ENCODE measurements at regions not wholly inside any gene's neighbourhood (a gene's known extent, or its start where the extent isn't known, plus 50 kb on each side); places are given as distances from the start of the nearest gene placed in this dataset.

DNA sequence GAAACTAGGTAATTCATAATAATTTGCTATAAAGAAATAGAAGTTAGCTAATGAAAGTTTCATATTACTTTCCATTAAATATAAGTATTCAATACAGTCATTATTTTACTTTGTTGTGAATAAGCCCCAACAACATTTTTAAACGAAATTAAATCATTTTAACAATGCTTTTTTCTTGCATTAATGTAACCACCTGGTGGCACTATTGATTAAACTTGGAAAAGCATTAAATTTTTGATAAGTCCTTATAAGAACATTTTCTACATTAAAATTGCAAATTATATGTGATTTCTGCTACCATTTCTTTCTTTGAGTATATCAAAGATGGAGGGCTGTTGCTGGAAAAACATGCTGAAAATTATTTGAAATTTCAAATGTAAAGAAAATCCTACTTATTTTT lies 918.8 kb upstream of the TMPRSS15 start:
- H3K4me3 ChIP-seq (ENCODE audit: low read length) = no peak overlapping the region
- H3K4me2 ChIP-seq (ENCODE audit: low read length) = no peak overlapping the region
- H3K4me1 ChIP-seq (ENCODE audit: control insufficient read depth, insufficient read depth, low read length) = no peaks in the 10 kb centered on the region
- no peaks in the 10 kb centered on the region for H3K27me3 ChIP-seq (ENCODE audit: control insufficient read depth, insufficient read depth, low read length)
- no peaks in the 10 kb centered on the region for H3K36me3 ChIP-seq (ENCODE audit: insufficient read depth, low read length)
- no peak overlapping the region for H3K9ac ChIP-seq (ENCODE audit: low read depth, low read length)
- no peaks in the 10 kb centered on the region for H3K9me3 ChIP-seq (replicated peaks; ENCODE audit: low read length)

DNA sequence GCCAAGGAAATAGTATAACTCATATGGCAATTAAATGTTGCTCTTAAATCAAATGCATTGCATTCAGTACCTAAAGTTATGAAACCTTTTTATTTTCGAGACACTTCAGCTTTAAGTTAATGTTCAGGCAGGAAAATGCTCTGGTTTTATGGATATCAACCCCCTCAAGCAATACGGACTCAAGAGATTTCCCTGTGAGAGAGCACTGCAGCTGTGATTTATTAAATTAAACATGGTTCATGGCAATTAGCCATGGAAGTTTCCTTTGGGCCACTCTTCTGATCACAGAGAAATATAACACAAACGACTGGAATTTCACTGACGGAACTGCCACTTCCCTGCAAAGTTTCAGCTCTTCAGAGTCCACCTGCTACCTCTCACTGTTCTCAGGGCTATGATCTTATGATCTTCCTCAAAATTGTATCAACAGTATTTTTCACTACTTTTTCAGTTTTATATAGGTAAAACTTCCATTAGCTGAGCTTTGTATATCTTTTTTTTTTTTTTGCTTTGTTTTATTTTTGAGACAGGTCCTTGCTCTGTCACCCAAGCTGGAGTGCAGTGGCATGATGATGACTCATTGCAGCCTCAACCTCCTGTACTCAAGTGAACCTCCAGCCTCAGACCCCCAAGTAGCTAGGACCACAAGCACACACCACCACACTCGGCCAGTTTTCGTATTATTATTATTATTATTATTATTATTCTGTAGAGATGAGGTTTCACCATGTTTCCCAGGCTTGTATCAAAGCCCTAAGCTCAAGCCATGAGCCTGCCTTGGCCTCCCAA lies 923.1 kb upstream of the TMPRSS15 start:
- H3K4me2 ChIP-seq (ENCODE audit: low read length) = no peak overlapping the region
- H3K9me3 ChIP-seq (replicated peaks; ENCODE audit: low read length) = no peaks in the 10 kb centered on the region
- H3K36me3 ChIP-seq (ENCODE audit: insufficient read depth, low read length) = no peaks in the 10 kb centered on the region
- no peaks in the 10 kb centered on the region for H3K27me3 ChIP-seq (ENCODE audit: control insufficient read depth, insufficient read depth, low read length)
- no peaks in the 10 kb centered on the region for H3K4me1 ChIP-seq (ENCODE audit: control insufficient read depth, insufficient read depth, low read length)
- H3K4me3 ChIP-seq (ENCODE audit: low read length) = no peak overlapping the region
- H3K9ac ChIP-seq (ENCODE audit: low read depth, low read length) = no peak overlapping the region

DNA sequence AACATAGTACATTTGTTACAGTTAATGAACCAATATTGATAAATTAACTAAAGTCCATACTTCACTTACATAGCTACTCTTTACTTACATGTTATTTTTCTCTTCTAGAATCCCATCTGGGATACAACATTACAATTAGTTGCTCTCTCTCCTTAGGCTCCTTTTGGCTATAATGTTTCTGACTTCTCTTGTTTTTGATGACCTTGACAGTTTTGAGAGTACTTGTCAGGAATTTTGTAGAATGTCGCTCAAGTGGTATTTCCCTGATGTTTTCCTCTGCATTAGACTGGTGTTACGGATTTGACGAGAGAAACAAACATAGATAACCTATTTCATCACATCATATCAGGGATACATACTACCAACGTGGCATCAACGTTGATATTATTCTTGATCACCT lies 925.4 kb upstream of the TMPRSS15 start:
- Histone ChIP-seq H3K27me3 (ENCODE audit: control insufficient read depth, insufficient read depth, low read length) (no peaks in the 10 kb centered on the region), H3K4me1 (ENCODE audit: control insufficient read depth, insufficient read depth, low read length) (no peaks in the 10 kb centered on the region), H3K4me2 (ENCODE audit: low read length) (no peak overlapping the region), H3K4me3 (ENCODE audit: low read length) (no peak overlapping the region), H3K9ac (ENCODE audit: low read depth, low read length) (no peak overlapping the region), H3K9me3 (replicated peaks; ENCODE audit: low read length) (no peaks in the 10 kb centered on the region), H3K36me3 (ENCODE audit: insufficient read depth, low read length) (no peaks in the 10 kb centered on the region)

DNA sequence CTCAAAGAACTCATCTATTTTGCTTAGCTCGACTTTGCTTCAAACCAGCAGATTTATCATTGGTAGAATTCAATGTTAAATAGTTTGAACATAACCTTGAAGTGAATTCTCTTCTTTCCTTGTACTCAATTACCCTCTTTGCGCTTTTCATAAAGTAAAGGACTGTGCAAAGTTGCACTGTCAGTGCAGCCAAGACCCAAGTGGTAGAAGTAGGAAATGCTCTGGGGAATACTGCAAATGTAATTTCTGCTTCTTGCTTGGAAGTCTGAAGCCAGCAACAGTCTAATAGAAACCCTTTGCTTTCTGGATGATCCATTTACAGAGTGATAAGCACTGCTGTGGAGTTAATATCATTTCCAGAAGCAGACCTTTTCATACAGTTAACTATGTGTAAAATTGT lies 936.7 kb upstream of the TMPRSS15 start:
- no peak overlapping the region for H3K4me3 ChIP-seq (ENCODE audit: low read length)
- no peaks in the 10 kb centered on the region for H3K36me3 ChIP-seq (ENCODE audit: insufficient read depth, low read length)
- no peaks in the 10 kb centered on the region for H3K27me3 ChIP-seq (ENCODE audit: control insufficient read depth, insufficient read depth, low read length)

DNA sequence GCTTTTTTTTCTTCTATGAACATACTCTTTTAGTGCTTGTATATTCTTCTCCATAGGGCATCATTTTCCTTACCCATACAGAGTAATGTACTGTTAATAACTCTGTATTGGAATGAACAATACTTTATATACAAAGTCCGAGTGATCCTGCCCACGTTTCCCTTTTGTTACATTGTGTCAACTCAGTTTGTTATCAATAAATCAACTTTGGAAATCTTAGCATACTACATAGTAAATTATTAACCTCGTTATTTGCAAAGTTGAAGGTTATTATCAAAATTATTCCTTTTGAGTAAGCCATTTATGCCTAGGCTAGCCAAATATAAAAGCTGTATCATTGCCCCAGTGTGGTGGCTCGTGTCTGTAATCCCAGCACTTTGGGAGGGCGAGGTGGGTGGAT lies 937.4 kb upstream of the TMPRSS15 start:
- Histone ChIP-seq H3K9me3 (replicated peaks; ENCODE audit: low read length) (no peaks in the 10 kb centered on the region), H3K36me3 (ENCODE audit: insufficient read depth, low read length) (no peaks in the 10 kb centered on the region), H3K9ac (ENCODE audit: low read depth, low read length) (no peak overlapping the region), H3K27me3 (ENCODE audit: control insufficient read depth, insufficient read depth, low read length) (no peaks in the 10 kb centered on the region), H3K4me3 (ENCODE audit: low read length) (no peak overlapping the region), H3K4me1 (ENCODE audit: control insufficient read depth, insufficient read depth, low read length) (no peaks in the 10 kb centered on the region), H3K4me2 (ENCODE audit: low read length) (no peak overlapping the region)

More for the DNA sequence above, 936.7 kb upstream of the TMPRSS15 start:
- no peaks in the 10 kb centered on the region for H3K4me1 ChIP-seq (ENCODE audit: control insufficient read depth, insufficient read depth, low read length)
- H3K9ac ChIP-seq (ENCODE audit: low read depth, low read length) = no peak overlapping the region
- no peak overlapping the region for H3K4me2 ChIP-seq (ENCODE audit: low read length)
- H3K9me3 ChIP-seq (replicated peaks; ENCODE audit: low read length) = no peaks in the 10 kb centered on the region

DNA sequence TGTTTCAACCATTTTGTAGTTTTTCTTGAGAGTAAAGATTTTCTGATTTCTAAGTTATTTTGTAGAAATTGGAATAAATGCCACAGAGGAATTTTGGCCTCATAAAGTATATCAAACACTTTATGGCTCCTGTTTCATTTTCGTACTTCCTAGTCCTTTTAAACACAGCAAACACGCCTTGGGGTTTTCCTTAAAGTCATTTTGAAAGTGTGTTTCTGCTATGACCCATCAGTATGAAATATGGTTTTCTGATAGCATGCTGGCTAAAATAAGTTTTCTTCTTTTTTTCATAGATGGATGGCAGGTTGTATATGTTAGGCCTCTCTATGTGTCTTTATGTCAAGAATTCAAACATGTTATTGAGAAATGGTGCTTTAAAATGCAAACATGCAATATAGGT lies 940.1 kb upstream of the TMPRSS15 start:
- H3K27me3 ChIP-seq (ENCODE audit: control insufficient read depth, insufficient read depth, low read length) = no peaks in the 10 kb centered on the region
- H3K4me1 ChIP-seq (ENCODE audit: control insufficient read depth, insufficient read depth, low read length) = no peaks in the 10 kb centered on the region
- H3K9me3 ChIP-seq (replicated peaks; ENCODE audit: low read length) = no peaks in the 10 kb centered on the region
- H3K4me3 ChIP-seq (ENCODE audit: low read length) = no peak overlapping the region
- no peaks in the 10 kb centered on the region for H3K36me3 ChIP-seq (ENCODE audit: insufficient read depth, low read length)
- H3K9ac ChIP-seq (ENCODE audit: low read depth, low read length) = no peak overlapping the region
- H3K4me2 ChIP-seq (ENCODE audit: low read length) = no peak overlapping the region

DNA sequence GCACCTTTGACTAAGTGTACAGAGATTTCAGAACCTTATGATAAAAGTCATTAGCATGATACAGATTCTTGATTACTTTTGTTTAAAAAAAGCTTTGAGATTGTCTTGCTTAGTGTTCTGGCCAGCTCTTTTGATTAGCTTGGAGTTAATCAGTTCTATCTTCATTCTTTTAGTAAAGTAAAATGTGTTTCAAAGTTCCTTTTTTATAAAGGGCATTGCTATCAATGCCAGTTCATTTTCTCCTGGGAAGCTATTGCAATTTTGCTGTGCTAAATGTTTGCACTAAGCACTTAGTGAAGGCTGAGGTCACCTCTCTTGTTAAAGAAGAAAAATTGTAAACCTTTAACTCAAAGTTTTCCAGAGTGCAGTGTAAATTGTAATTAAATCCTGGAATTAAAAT lies 946.7 kb upstream of the TMPRSS15 start:
- H3K4me2 ChIP-seq (ENCODE audit: low read length) = no peak overlapping the region
- no peak overlapping the region for H3K9ac ChIP-seq (ENCODE audit: low read depth, low read length)
- H3K9me3 ChIP-seq (replicated peaks; ENCODE audit: low read length) = no peaks in the 10 kb centered on the region
- no peak overlapping the region for H3K4me3 ChIP-seq (ENCODE audit: low read length)
- no peaks in the 10 kb centered on the region for H3K36me3 ChIP-seq (ENCODE audit: insufficient read depth, low read length)
- no peaks in the 10 kb centered on the region for H3K27me3 ChIP-seq (ENCODE audit: control insufficient read depth, insufficient read depth, low read length)
- no peaks in the 10 kb centered on the region for H3K4me1 ChIP-seq (ENCODE audit: control insufficient read depth, insufficient read depth, low read length)

DNA sequence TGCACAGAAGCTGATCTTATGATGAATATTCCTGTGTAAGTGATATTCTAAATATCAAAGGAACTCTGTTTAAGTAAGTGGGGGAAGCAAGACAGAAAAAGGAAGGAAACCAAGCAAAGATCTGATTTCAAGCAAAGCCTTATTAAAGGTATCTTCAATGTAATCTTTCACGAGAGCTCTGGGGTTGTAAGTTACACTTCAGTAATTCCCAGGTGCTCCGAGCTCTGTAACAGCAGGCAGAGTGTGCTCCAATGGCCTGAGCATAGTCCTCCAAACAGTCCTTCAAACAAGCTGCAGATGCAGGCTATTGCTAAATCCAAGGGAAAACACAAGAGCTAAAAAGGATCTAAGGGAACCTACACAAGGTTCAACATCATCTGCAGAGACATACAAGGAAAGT lies 949.7 kb upstream of the TMPRSS15 start:
- Histone ChIP-seq H3K4me1 (ENCODE audit: control insufficient read depth, insufficient read depth, low read length) (no peaks in the 10 kb centered on the region), H3K27me3 (ENCODE audit: control insufficient read depth, insufficient read depth, low read length) (no peaks in the 10 kb centered on the region)

DNA sequence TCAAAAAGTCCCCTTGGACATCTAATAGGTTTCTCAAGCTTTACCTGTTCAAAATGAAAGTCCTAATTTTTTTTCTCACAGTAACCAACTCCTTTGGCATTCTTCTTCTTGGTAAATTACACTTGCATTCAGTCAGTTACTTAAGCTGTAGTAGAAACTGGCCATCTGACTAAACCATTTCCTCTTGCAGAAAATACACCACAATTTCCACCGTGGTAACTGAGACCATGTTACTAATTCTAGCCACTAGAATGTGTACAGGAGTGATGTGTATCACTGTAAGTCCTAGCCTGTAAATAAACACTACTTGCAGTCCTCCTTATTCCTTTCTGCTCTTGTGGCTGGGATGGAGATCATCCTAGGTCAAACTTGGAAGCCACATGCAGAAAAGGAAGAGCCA lies 965.4 kb upstream of the TMPRSS15 start:
- Histone ChIP-seq H3K4me1 (ENCODE audit: control insufficient read depth, insufficient read depth, low read length) (no peaks in the 10 kb centered on the region), H3K27me3 (ENCODE audit: control insufficient read depth, insufficient read depth, low read length) (no peaks in the 10 kb centered on the region), H3K4me3 (ENCODE audit: low read length) (no peak overlapping the region), H3K9ac (ENCODE audit: low read depth, low read length) (no peak overlapping the region), H3K9me3 (replicated peaks; ENCODE audit: low read length) (no peaks in the 10 kb centered on the region), H3K4me2 (ENCODE audit: low read length) (no peak overlapping the region), H3K36me3 (ENCODE audit: insufficient read depth, low read length) (no peaks in the 10 kb centered on the region)

More for the DNA sequence above, 949.7 kb upstream of the TMPRSS15 start:
- Histone ChIP-seq H3K9ac (ENCODE audit: low read depth, low read length) (no peak overlapping the region), H3K4me3 (ENCODE audit: low read length) (no peak overlapping the region), H3K36me3 (ENCODE audit: insufficient read depth, low read length) (no peaks in the 10 kb centered on the region), H3K9me3 (replicated peaks; ENCODE audit: low read length) (no peaks in the 10 kb centered on the region), H3K4me2 (ENCODE audit: low read length) (no peak overlapping the region)

DNA sequence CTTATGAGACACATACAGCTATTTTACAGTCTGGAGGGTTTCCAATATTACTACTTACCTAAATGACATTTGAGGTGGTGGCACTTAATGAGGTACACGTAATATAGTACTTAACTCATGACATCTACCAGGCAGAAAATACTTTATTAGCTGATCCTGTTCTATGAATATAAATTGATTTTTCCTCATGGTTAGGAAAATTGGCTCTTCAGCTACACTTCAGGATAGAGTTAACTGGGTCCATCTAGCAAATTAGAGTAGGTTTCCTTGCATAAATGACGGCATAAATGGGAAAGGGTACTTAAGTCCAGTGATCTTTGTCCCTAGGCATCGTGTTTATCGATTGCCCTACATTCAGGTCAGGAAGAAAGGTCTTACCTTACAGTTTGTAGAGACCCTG lies 988.8 kb upstream of the TMPRSS15 start:
- Histone ChIP-seq H3K27me3 (ENCODE audit: control insufficient read depth, insufficient read depth, low read length) (no peaks in the 10 kb centered on the region), H3K9ac (ENCODE audit: low read depth, low read length) (no peak overlapping the region), H3K9me3 (replicated peaks; ENCODE audit: low read length) (no peaks in the 10 kb centered on the region), H3K36me3 (ENCODE audit: insufficient read depth, low read length) (no peaks in the 10 kb centered on the region), H3K4me2 (ENCODE audit: low read length) (no peak overlapping the region), H3K4me3 (ENCODE audit: low read length) (no peak overlapping the region), H3K4me1 (ENCODE audit: control insufficient read depth, insufficient read depth, low read length) (no peaks in the 10 kb centered on the region)

DNA sequence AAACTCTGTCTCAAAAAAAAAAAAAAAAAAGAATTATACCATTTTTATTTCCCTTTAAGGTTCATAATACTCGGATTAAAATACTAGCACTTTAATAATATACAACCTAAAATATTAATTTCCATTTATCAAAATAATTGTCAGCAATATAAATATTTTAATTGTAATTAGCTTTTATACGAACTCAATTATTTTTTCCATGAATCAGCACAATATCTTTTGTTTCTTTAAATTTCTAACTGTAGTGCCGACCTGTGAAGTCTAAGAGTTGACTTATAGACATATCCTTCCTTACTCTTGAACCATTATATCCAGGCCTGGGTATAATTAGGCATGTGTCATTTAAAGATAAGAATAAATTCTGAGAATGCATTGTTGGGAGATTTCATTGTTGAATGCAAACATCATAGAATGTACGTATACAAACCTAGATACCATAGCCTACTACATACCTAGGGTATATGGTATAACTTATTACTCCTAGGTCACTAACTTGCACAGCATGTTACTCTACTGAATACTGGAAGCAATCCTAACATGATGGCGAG lies 996.7 kb upstream of the TMPRSS15 start:
- H3K9me3 ChIP-seq (replicated peaks; ENCODE audit: low read length) = no peaks in the 10 kb centered on the region
- no peak overlapping the region for H3K9ac ChIP-seq (ENCODE audit: low read depth, low read length)
- no peak overlapping the region for H3K4me3 ChIP-seq (ENCODE audit: low read length)
- no peaks in the 10 kb centered on the region for H3K36me3 ChIP-seq (ENCODE audit: insufficient read depth, low read length)
- H3K4me1 ChIP-seq (ENCODE audit: control insufficient read depth, insufficient read depth, low read length) = no peaks in the 10 kb centered on the region
- H3K27me3 ChIP-seq (ENCODE audit: control insufficient read depth, insufficient read depth, low read length) = no peaks in the 10 kb centered on the region
- no peak overlapping the region for H3K4me2 ChIP-seq (ENCODE audit: low read length)

DNA sequence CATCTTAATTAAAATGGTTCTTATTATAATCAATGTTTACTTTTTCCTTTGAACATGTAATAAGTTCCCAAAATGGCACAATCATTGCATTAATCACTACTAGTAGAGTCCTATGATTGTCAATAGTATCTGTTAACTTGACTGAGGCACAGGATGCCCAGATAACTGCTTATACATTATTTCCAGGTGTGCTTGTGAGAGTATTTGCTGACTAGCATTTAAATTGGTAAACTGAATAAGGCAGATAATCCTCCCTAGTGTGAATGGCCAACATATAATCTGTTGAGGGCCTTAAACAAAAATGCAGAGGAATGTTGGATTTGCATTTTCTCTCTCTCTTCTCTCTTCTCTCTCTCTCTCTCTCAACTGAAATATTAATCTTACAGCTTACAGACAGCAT lies 999.3 kb upstream of the TMPRSS15 start:
- Histone ChIP-seq H3K9ac (ENCODE audit: low read depth, low read length) (no peak overlapping the region), H3K4me2 (ENCODE audit: low read length) (no peak overlapping the region), H3K36me3 (ENCODE audit: insufficient read depth, low read length) (no peaks in the 10 kb centered on the region)

More for the DNA sequence above, 999.3 kb upstream of the TMPRSS15 start:
- no peaks in the 10 kb centered on the region for H3K4me1 ChIP-seq (ENCODE audit: control insufficient read depth, insufficient read depth, low read length)
- no peaks in the 10 kb centered on the region for H3K9me3 ChIP-seq (replicated peaks; ENCODE audit: low read length)
- H3K27me3 ChIP-seq (ENCODE audit: control insufficient read depth, insufficient read depth, low read length) = no peaks in the 10 kb centered on the region
- H3K4me3 ChIP-seq (ENCODE audit: low read length) = no peak overlapping the region

Measured in skeletal muscle satellite cell (primary cell).